ENCODE measurements at regions not wholly inside any gene's neighbourhood (a gene's known extent, or its start where the extent isn't known, plus 50 kb on each side); places are given as distances from the start of the nearest gene placed in this dataset.

DNA sequence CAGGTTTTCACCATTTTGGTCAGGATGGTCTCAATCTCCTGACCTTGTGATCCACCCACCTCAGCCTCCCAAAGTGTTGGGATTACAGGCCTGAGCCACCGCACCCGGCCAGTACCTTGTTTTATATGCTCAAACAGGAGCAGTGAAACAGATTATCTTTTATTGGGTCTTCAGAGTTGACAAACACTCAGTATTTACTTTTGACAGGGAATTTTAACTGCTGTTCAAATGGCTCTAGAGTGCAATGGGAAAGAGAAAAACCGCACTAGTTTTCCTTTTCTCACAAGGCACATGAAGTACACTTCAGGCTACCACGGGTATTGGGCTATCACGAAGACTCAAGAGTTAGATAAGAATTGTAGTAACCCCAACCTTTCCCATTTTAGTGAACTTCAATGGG is 471.9 kb upstream of the DAB2 start:
- no peaks in the 10 kb centered on the region for H3K9me3 ChIP-seq (ENCODE audit: low read depth, low read length, poor library complexity, severe bottlenecking)
- no TSS peak for BruUV-seq (replicated peaks)
- POLR2A ChIA-PET (ENCODE audit: low non-redundant PET), result no interaction called here
- no peak overlapping the region for H3K27ac ChIP-seq (ENCODE audit: low read depth, low read length, poor library complexity, severe bottlenecking)
- H3K4me3 ChIP-seq (ENCODE audit: low read depth, low read length, poor library complexity, severe bottlenecking), result no peak overlapping the region
- H3K4me1 ChIP-seq (ENCODE audit: insufficient read depth, low read length, poor library complexity, severe bottlenecking), result no peaks in the 10 kb centered on the region
- no peak for DNase-seq (ENCODE audit: low spot score)
- TF ChIP-seq, protein P1, sequence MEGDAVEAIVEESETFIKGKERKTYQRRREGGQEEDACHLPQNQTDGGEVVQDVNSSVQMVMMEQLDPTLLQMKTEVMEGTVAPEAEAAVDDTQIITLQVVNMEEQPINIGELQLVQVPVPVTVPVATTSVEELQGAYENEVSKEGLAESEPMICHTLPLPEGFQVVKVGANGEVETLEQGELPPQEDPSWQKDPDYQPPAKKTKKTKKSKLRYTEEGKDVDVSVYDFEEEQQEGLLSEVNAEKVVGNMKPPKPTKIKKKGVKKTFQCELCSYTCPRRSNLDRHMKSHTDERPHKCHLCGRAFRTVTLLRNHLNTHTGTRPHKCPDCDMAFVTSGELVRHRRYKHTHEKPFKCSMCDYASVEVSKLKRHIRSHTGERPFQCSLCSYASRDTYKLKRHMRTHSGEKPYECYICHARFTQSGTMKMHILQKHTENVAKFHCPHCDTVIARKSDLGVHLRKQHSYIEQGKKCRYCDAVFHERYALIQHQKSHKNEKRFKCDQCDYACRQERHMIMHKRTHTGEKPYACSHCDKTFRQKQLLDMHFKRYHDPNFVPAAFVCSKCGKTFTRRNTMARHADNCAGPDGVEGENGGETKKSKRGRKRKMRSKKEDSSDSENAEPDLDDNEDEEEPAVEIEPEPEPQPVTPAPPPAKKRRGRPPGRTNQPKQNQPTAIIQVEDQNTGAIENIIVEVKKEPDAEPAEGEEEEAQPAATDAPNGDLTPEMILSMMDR (conservative IDR thresholded peaks at IDR 0.05; ENCODE audit: low read depth, low read length), result no peak
- no peak for TF ChIP-seq EZH2 (IDR thresholded peaks at IDR 0.05; ENCODE audit: borderline replicate concordance, low read depth, low read length, poor library complexity, severe bottlenecking)
- CTCF ChIA-PET, result no interaction called here
- H3K36me3 ChIP-seq (ENCODE audit: insufficient read depth, low read length, poor library complexity, severe bottlenecking), result no peaks in the 10 kb centered on the region
- intact Hi-C loops (cut with micrococcal nuclease; ENCODE audit: unreplicated experiment), result no loop called here
- no peaks in the 10 kb centered on the region for H3K27me3 ChIP-seq (replicated peaks; ENCODE audit: insufficient read depth, low read depth, low read length, poor library complexity)

GRCh38 chr5:39896104-39896503 is 471.3 kb upstream of the DAB2 start:
- TF ChIP-seq, protein P1 (conservative IDR thresholded peaks at IDR 0.05; ENCODE audit: low read depth, low read length), result no peak
- TF ChIP-seq EZH2 (IDR thresholded peaks at IDR 0.05; ENCODE audit: borderline replicate concordance, low read depth, low read length, poor library complexity, severe bottlenecking), result no peak
- Histone ChIP-seq H3K36me3 (ENCODE audit: insufficient read depth, low read length, poor library complexity, severe bottlenecking) (no peaks in the 10 kb centered on the region), H3K27ac (ENCODE audit: low read depth, low read length, poor library complexity, severe bottlenecking) (no peak overlapping the region), H3K9me3 (ENCODE audit: low read depth, low read length, poor library complexity, severe bottlenecking) (no peaks in the 10 kb centered on the region), H3K27me3 (replicated peaks; ENCODE audit: insufficient read depth, low read depth, low read length, poor library complexity) (no peaks in the 10 kb centered on the region), H3K4me3 (ENCODE audit: low read depth, low read length, poor library complexity, severe bottlenecking) (no peak overlapping the region), H3K4me1 (ENCODE audit: insufficient read depth, low read length, poor library complexity, severe bottlenecking) (no peaks in the 10 kb centered on the region)
- CTCF ChIA-PET, result no interaction called here
- POLR2A ChIA-PET (ENCODE audit: low non-redundant PET), result no interaction called here
- intact Hi-C loops (cut with micrococcal nuclease; ENCODE audit: unreplicated experiment), result no loop called here
- no TSS peak for BruUV-seq (replicated peaks)
- DNase-seq (ENCODE audit: low spot score), result no peak

GRCh38 chr5:39892708-39893107 is 467.9 kb upstream of the DAB2 start:
- Histone ChIP-seq H3K27ac (ENCODE audit: low read depth, low read length, poor library complexity, severe bottlenecking) (no peak overlapping the region), H3K4me1 (ENCODE audit: insufficient read depth, low read length, poor library complexity, severe bottlenecking) (no peaks in the 10 kb centered on the region), H3K27me3 (replicated peaks; ENCODE audit: insufficient read depth, low read depth, low read length, poor library complexity) (no peaks in the 10 kb centered on the region), H3K4me3 (ENCODE audit: low read depth, low read length, poor library complexity, severe bottlenecking) (no peak overlapping the region), H3K9me3 (ENCODE audit: low read depth, low read length, poor library complexity, severe bottlenecking) (no peaks in the 10 kb centered on the region), H3K36me3 (ENCODE audit: insufficient read depth, low read length, poor library complexity, severe bottlenecking) (no peaks in the 10 kb centered on the region)
- no peak for DNase-seq (ENCODE audit: low spot score)
- TF ChIP-seq EZH2 (IDR thresholded peaks at IDR 0.05; ENCODE audit: borderline replicate concordance, low read depth, low read length, poor library complexity, severe bottlenecking), result no peak
- TF ChIP-seq, protein P1 (conservative IDR thresholded peaks at IDR 0.05; ENCODE audit: low read depth, low read length), result no peak
- POLR2A ChIA-PET (ENCODE audit: low non-redundant PET), result no interaction called here
- no TSS peak for BruUV-seq (replicated peaks)
- CTCF ChIA-PET, result no interaction called here
- intact Hi-C loops (cut with micrococcal nuclease; ENCODE audit: unreplicated experiment), result no loop called here

All from A673 (cell line).